Activated T-cell treated with anti-CD3 and anti-CD28 coated beads, Interleukin-2, amount 50 U/mL, for 48 hours (primary cell): ENCODE measurements at regions not wholly inside any gene's neighbourhood (a gene's known extent, or its start where the extent isn't known, plus 50 kb on each side); places are given as distances from the start of the nearest gene placed in this dataset.

Experiments used
- DNase-seq, 2 experiments: peaks; one replicate each; pipeline ENCODE4 v3.0.0-alpha.2; 2020

- no peak for DNase-seq
Observed at GRCh38 chr10:8946451-8946850, 892.0 kb downstream of the GATA3 start.

GRCh38 chr10:8950978-8951377, 896.5 kb downstream of the GATA3 start:
- DNase-seq: no peak

DNA sequence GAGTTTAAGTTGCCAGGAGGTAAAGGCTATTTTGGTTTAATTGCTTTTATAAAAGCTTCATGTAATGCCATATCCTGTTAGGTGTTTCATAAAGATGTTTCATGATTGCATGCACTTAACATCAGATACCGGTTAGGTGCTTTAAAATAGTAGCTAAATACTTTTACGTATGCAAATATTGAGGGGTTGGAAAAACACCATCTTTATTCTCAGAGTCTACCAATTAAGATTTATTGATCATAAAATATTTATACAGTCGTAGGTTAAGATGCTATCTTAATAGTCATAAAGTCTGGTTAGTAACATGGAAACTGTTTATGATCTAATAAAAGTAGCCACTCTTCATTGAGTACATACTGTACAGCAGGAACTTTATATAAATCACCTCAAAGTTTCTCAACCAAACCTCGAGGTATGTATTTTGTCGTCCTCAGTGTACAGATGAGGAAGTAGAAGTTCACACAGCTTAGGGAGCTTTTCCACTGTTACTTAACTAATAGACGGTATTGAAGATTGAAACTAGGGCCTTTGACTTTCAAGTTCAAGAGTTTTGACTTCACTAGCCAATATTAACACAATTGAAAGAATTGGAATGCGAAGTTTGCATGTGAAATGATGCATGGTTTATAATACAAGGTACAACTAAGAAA, 897.1 kb downstream of the GATA3 start:
- DNase-seq: no peak

DNA sequence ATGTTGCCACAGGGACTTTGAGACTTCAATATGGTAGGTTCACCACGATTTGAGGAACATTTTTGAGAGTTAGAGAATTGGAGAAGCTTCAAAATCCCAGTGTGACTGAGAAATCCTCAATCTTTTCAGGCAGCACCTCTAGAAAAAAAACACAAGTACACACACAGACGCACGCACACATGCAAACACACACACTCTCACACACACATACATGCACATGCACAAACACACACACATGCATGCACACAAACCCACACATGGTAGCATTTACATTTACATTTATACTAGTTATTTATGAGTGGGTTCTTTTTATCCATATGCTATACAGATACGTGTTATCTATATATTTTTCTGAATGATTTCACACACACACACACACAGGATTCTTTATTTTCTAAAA, 901.9 kb downstream of the GATA3 start:
- no peak for DNase-seq

GRCh38 chr10:8962249-8962648, 907.8 kb downstream of the GATA3 start:
- DNase-seq: no peak

GRCh38 chr10:8967061-8967460, 912.6 kb downstream of the GATA3 start:
- no peak for DNase-seq

DNA sequence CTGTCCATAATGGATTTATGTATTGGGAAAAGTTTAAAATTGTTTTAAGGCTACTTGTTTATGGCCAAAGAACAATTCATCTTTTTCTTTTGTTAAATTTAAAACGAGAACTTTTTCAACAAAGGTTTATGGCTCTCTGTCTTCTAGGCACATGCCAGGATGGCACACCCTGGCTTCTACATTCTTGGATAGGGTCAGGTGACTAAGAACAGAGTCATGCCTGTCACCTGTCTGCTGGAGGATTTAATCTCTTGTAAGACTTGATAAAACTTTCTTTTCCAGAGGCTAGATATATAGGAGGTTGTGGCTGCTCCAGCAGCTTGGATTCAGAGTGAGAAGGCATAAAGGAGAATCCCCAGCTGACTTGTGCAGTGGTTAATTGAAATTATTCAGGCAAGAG, 915.4 kb downstream of the GATA3 start:
- DNase-seq: no peak

DNA sequence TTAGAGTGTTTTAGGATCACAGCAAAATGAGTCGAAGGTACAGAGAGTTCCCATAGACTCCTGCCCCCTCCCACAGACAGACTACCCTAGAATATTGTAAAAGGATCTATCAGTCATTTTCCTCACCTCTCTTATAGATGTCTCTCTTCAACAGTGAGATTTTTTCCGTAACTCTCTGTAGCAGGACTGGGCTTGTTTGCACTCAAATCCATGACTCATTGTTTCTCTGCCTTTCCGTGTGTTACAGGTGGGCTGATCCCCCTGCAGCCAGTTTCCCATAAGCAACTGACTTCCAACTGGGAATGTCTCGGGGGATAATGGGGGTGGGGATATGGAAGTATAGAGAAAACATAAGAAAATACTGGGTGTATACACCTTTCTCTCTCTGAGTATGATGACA, 921.0 kb downstream of the GATA3 start:
- no peak for DNase-seq

- no peak for DNase-seq
Observed at GRCh38 chr10:8978100-8978499, 923.6 kb downstream of the GATA3 start.

DNA sequence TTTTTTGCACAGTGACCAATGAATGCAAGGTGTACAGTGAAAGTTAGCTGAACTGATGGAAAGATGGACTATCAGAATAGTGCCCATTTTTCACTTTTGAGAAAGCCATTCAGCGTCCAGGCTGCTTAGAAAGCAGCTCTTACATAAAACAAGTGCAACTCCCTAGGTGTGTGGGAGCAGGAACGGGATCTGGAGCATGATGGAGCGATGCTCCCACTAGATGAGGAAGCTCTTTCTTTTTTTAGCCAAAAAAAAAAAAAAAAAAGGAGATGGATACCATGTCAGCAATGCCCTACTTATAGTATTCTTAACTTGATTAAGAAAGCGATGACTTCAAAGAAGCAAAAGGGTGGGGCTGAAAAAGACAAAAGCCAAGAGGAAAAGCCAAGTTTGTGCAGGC, 925.5 kb downstream of the GATA3 start:
- DNase-seq: no peak

DNA sequence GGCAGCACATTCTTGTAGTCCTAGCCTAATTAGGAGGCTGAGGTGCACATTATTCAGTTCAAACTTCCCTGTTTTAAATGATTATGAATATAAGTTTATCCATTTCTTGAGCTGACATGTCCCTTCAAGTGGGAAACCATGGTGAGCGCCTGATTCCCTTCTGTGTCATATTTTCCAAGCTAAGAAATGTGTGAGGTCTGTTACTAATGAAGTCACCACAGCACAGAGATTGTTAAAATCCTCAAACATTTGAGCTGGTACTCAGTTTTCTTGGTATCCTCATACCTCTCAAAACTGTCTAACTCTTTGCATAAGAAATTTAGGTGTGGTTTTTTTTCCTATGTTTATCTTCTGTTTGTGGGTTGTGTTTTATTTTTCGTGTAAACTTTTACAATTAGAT, 926.8 kb downstream of the GATA3 start:
- DNase-seq: no peak

DNA sequence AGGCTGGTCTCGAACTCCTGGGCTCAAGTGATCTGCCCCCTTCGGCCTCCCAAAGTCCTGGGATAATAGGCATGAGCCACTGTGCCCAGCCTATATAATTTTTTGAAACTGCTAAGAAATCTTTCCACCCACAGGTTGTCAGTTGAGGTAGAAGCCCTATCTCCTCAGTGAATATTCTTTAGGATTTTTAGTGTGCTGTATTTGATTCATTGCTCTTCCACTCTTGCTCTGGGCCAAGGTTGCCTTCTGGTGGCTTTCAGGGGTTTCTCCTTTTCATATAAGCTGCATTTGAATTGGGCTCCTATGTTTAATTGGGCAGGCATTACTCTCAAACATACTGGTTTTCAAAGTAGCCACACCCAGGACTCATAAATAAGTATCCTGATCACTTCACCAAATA, 931.2 kb downstream of the GATA3 start:
- DNase-seq: no peak

GRCh38 chr10:8986975-8987374, 932.5 kb downstream of the GATA3 start:
- no peak for DNase-seq

DNA sequence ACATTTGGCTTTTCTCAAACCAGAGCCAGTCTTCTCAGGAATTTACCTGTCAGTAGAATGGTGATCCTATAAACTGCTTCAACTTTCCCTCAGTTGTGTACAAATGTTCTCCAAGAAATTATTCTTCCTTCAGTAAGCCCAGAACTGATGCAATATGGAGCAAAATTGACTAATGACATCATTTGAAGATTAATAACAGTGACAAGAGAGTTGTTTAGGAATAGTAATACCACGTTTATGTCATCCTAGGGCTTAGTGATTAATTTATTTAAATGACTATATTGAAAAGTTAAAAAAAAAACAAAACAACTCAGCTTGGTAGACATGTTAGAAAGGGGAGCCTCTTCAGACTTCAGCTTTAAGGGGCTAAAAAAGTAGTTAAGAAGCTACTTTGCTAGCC, 933.2 kb downstream of the GATA3 start:
- no peak for DNase-seq

DNA sequence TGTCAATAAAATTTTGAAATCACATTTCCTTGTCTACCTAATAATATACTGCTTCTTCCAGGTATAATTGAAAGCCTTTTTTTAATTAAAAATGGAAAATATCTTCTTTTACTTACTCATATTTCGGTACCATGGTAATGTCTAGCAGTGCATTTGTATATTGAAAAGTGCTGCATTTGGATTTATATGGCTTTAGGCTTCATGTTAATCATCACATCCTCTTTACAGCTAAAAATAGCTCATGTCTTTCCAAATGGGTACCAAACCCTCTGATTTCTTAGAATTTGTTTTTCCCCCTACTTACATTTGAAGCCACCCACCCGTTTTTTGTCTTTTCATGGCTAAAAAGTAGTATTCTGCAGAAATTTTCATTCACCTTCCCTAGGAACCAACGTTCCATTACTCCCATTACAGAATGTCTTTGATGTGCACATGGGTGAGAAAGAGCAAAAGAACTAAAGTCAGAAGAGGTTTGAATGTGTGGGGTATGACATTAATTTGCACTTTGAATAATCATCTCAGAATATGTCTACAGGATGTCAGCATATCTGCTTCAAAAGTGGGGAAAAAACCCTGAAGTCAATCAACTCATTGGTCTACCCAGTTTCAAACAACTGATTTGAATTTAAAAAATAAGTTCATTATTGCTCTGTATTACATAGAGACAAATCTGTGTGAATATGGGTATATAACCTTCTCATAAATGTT, 935.9 kb downstream of the GATA3 start:
- DNase-seq: no peak

DNA sequence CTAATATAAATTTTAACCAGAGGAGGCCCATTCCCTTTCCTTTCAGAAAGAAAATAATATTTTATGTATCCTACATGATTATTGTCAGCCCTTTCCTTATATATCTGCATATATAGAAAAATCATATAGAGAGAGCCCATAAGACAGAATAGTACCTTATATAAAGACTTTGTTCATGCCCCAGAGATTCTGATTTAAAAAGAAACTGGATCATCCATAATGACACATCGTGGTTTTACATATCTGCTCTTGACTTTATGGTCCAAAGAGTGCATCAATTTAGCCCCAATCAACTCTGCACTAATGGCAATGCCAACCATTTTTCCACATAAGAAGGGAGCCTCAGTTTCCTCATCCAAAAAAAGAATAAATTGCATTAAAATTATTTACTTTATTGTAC, 937.5 kb downstream of the GATA3 start:
- no peak for DNase-seq

DNA sequence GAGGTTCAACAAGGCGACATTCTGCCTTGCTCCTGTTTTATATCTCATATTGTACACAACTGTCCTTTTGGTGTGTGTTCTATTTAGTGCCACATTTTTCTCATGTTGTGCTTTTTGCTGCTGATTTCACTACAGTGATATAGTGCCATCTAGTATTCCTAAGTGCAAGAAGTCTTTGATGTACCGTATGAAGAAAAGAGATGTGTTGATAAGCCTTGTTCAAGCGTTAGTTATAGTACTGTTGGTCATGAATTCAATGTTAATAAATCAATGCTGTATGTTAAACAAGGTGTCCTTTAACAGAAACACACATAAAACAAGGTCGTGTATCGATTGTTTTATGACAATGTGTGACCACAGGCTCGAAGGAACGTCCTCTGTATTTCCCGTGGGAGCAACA, 939.4 kb downstream of the GATA3 start:
- DNase-seq: no peak

GRCh38 chr10:8998751-8999150, 944.3 kb downstream of the GATA3 start:
- DNase-seq: no peak

DNA sequence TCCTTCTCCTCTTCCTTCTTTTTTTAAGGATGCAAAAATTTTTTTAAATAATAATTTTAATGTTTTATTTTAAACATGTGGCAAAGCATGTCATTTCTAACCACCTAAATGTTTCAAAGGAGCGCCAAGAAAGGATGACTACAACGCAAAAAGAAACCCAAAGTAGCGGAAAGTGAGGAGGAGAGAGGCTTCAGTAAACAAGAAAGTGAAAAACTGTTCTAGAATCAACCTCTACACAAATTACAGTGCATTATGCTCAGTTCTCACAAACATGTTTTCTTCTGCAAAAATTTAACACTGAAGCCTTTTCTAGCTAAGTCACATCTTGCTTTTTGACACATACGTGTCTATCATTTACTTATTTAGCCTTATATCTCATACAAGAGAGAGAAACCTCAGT, 948.6 kb downstream of the GATA3 start:
- no peak for DNase-seq

GRCh38 chr10:9004736-9005135, 950.2 kb downstream of the GATA3 start:
- DNase-seq: no peak

DNA sequence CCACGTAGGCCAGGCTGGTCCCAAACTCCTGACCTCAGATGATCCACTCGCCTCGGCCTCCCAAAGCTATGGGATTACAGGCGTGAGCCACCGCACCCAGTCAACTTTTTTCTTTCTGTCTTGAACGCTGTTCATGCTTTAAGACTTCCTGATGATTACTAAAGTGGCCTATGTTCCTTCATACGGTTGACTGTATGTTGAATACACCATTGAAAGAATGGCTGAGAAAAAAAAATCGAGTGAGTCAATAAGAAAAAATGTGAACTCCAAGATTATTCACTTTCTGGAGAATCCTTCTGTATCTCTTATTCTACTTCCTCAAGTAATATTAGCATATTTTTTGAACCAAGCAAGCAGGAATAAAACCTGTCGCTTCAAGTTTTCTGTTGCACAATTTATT, 955.0 kb downstream of the GATA3 start:
- DNase-seq: no peak

DNA sequence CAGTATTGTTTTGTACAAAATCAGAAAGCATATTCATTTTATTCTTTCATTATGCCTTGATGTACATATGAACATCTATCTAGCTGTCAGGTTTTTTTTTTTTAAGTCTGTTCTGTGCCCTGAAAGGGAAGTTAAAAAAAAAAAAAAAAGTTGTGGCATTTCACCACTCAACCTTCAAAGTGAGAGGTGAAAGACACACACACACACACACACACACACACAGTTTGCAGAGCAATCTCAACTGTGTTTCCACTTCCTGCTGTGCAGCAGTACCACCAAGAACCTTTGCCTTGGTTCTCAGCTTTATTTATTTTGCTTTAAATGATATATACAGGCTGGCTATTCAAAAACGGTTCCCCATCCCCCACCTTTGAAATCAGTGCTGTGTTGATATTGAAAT, 955.6 kb downstream of the GATA3 start:
- DNase-seq: peak in 1 of 2 experiments; percentile 37

DNA sequence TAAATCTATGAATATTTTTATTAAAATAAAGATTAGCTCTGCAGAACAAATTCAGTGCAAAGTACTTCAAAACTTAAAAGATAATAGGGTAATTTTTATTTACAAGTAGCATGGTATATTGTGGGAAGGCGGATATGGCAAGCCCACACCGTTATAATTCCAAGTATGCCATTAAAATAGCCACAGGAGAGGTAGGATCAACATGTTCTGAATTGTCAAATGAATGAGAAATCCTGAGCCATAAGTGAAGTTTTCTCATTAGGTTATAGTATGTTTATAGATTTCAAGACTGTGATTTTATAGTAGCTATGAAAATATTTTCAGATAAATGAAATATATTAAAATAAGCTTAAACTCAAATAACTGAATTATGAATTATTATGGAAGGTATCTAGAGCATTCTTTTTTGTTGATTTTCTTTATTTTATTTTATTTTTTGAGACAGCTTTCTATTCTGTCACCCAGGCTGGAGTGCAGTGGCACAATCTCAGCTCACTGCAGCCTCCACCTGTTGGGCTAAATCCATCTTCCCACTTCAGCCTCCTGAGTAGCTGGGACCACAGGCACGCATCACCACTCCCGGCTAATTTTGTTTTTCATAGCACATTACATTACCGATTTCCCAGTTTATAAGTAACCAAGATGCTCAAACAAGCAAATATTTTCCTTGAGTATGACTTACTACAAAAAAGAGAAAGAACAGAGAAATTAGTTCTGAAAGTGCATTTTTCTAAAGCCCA, 956.6 kb downstream of the GATA3 start:
- no peak for DNase-seq

GRCh38 chr10:9012312-9012711, 957.8 kb downstream of the GATA3 start:
- no peak for DNase-seq
